ENCODE measurements at regions not wholly inside any gene's neighbourhood (a gene's known extent, or its start where the extent isn't known, plus 50 kb on each side); places are given as distances from the start of the nearest gene placed in this dataset.

- H2BK15ac ChIP-seq (replicated peaks; ENCODE audit: low read depth): no peak overlapping the region
- H3K4me3 ChIP-seq (ENCODE audit: low read length): no peak overlapping the region
- no peaks in the 10 kb centered on the region for H3K27me3 ChIP-seq (ENCODE audit: insufficient read depth, low read length, poor library complexity)
- no peak overlapping the region for H2BK5ac ChIP-seq (ENCODE audit: low read length)
- no peaks in the 10 kb centered on the region for H3K79me1 ChIP-seq (ENCODE audit: low read length)
- no peak overlapping the region for H3K27ac ChIP-seq (ENCODE audit: low read depth, low read length)
- no peak overlapping the region for H2BK120ac ChIP-seq (ENCODE audit: low read depth, low read length)
- no peak overlapping the region for H2AK5ac ChIP-seq (ENCODE audit: low read length)
- no peak overlapping the region for H3K4ac ChIP-seq (ENCODE audit: low read depth, low read length)
- no peak overlapping the region for H3K4me2 ChIP-seq (ENCODE audit: low read length)
- H4K8ac ChIP-seq (ENCODE audit: low read depth, low read length): no peak overlapping the region
- no peak overlapping the region for H3K56ac ChIP-seq (ENCODE audit: low read length)
- no peaks in the 10 kb centered on the region for H3K79me2 ChIP-seq (ENCODE audit: control insufficient read depth, insufficient read depth, low read length)
- H3K9ac ChIP-seq (ENCODE audit: low read length): no peak overlapping the region
- H3K23ac ChIP-seq (ENCODE audit: low read length): no peak overlapping the region
- no peaks in the 10 kb centered on the region for H3K36me3 ChIP-seq (ENCODE audit: control insufficient read depth, insufficient read depth, low read length)
- no CpG with 5 or more reads among the region's 5 CpGs for WGBS (ENCODE audit: extremely low coverage, insufficient coverage, low lambda C conversion rate)
- no peak overlapping the region for H4K5ac ChIP-seq (ENCODE audit: low read length)
- no peaks in the 10 kb centered on the region for H3K4me1 ChIP-seq (ENCODE audit: control insufficient read depth, low read depth, low read length)
- peak; percentile 60 for DNase-seq
- H3K18ac ChIP-seq (ENCODE audit: low read length): no peak overlapping the region
These were observed 127.0 kb upstream of the IPO5 start for GRCh38 chr13:97826421-97827012.

DNA sequence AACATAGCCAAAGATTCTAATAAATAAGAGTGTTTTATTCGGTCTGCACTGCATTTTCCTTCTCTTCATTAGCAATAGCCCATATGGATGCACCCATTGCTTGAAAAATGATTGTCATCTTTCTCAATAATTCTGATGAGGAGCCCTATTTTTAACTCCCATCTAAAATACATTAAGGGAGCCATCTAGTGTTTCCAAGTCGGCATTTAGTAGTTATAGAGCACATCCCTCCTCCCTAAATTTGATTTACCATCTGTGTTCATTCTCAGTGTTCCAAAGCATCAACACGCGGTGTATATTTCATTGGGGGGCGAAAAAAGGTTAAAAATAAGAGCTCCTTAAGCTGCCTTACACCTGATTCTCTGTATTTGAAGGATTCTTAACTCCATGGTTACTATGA lies 119.2 kb upstream of the IPO5 start:
- Histone ChIP-seq H3K36me3 (ENCODE audit: control insufficient read depth, insufficient read depth, low read length) (no peaks in the 10 kb centered on the region), H3K4me1 (ENCODE audit: control insufficient read depth, low read depth, low read length) (no peaks in the 10 kb centered on the region), H2BK5ac (ENCODE audit: low read length) (no peak overlapping the region), H3K79me2 (ENCODE audit: control insufficient read depth, insufficient read depth, low read length) (no peaks in the 10 kb centered on the region), H3K27ac (ENCODE audit: low read depth, low read length) (no peak overlapping the region), H3K18ac (ENCODE audit: low read length) (no peak overlapping the region), H3K4me3 (ENCODE audit: low read length) (no peak overlapping the region), H3K56ac (ENCODE audit: low read length) (no peak overlapping the region), H2BK15ac (replicated peaks; ENCODE audit: low read depth) (no peak overlapping the region), H3K27me3 (ENCODE audit: insufficient read depth, low read length, poor library complexity) (no peaks in the 10 kb centered on the region), H3K4me2 (ENCODE audit: low read length) (no peak overlapping the region), H2BK120ac (ENCODE audit: low read depth, low read length) (no peak overlapping the region), H2AK5ac (ENCODE audit: low read length) (no peak overlapping the region), H4K5ac (ENCODE audit: low read length) (no peak overlapping the region), H3K79me1 (ENCODE audit: low read length) (no peaks in the 10 kb centered on the region), H3K23ac (ENCODE audit: low read length) (no peak overlapping the region), H3K4ac (ENCODE audit: low read depth, low read length) (no peak overlapping the region), H4K8ac (ENCODE audit: low read depth, low read length) (no peak overlapping the region), H3K9ac (ENCODE audit: low read length) (no peak overlapping the region)
- no CpG with 5 or more reads among the region's 5 CpGs for WGBS (ENCODE audit: extremely low coverage, insufficient coverage, low lambda C conversion rate)
- no peak for DNase-seq

GRCh38 chr13:97843189-97843588 lies 110.3 kb upstream of the IPO5 start:
- no CpG with 5 or more reads among the region's 1 CpG for WGBS (ENCODE audit: extremely low coverage, insufficient coverage, low lambda C conversion rate)
- no peak overlapping the region for H3K9ac ChIP-seq (ENCODE audit: low read length)

GRCh38 chr13:97844151-97844550 lies 109.3 kb upstream of the IPO5 start:
- Histone ChIP-seq H3K56ac (ENCODE audit: low read length) (no peak overlapping the region), H3K79me2 (ENCODE audit: control insufficient read depth, insufficient read depth, low read length) (no peaks in the 10 kb centered on the region), H3K4ac (ENCODE audit: low read depth, low read length) (no peak overlapping the region), H2BK5ac (ENCODE audit: low read length) (no peak overlapping the region), H3K4me1 (ENCODE audit: control insufficient read depth, low read depth, low read length) (no peaks in the 10 kb centered on the region), H3K23ac (ENCODE audit: low read length) (no peak overlapping the region), H3K27ac (ENCODE audit: low read depth, low read length) (no peak overlapping the region), H3K4me2 (ENCODE audit: low read length) (no peak overlapping the region), H3K36me3 (ENCODE audit: control insufficient read depth, insufficient read depth, low read length) (no peaks in the 10 kb centered on the region), H4K8ac (ENCODE audit: low read depth, low read length) (no peak overlapping the region), H2BK15ac (replicated peaks; ENCODE audit: low read depth) (no peak overlapping the region), H4K5ac (ENCODE audit: low read length) (no peak overlapping the region), H3K79me1 (ENCODE audit: low read length) (no peaks in the 10 kb centered on the region), H2AK5ac (ENCODE audit: low read length) (no peak overlapping the region), H3K18ac (ENCODE audit: low read length) (no peak overlapping the region), H2BK120ac (ENCODE audit: low read depth, low read length) (no peak overlapping the region), H3K4me3 (ENCODE audit: low read length) (no peak overlapping the region), H3K9ac (ENCODE audit: low read length) (no peak overlapping the region), H3K27me3 (ENCODE audit: insufficient read depth, low read length, poor library complexity) (no peaks in the 10 kb centered on the region)
- WGBS (ENCODE audit: extremely low coverage, insufficient coverage, low lambda C conversion rate): no CpG with 5 or more reads among the region's 5 CpGs
- no peak for DNase-seq

More at GRCh38 chr13:97843189-97843588, 110.3 kb upstream of the IPO5 start:
- Histone ChIP-seq H3K4me3 (ENCODE audit: low read length) (no peak overlapping the region), H3K79me2 (ENCODE audit: control insufficient read depth, insufficient read depth, low read length) (no peaks in the 10 kb centered on the region), H2BK15ac (replicated peaks; ENCODE audit: low read depth) (no peak overlapping the region), H3K18ac (ENCODE audit: low read length) (no peak overlapping the region), H4K5ac (ENCODE audit: low read length) (no peak overlapping the region), H3K4me1 (ENCODE audit: control insufficient read depth, low read depth, low read length) (no peaks in the 10 kb centered on the region), H3K27me3 (ENCODE audit: insufficient read depth, low read length, poor library complexity) (no peaks in the 10 kb centered on the region), H3K4ac (ENCODE audit: low read depth, low read length) (no peak overlapping the region), H3K79me1 (ENCODE audit: low read length) (no peaks in the 10 kb centered on the region), H3K56ac (ENCODE audit: low read length) (no peak overlapping the region), H2BK5ac (ENCODE audit: low read length) (no peak overlapping the region), H3K4me2 (ENCODE audit: low read length) (no peak overlapping the region), H3K36me3 (ENCODE audit: control insufficient read depth, insufficient read depth, low read length) (no peaks in the 10 kb centered on the region), H4K8ac (ENCODE audit: low read depth, low read length) (no peak overlapping the region), H3K27ac (ENCODE audit: low read depth, low read length) (no peak overlapping the region), H3K23ac (ENCODE audit: low read length) (no peak overlapping the region), H2AK5ac (ENCODE audit: low read length) (no peak overlapping the region), H2BK120ac (ENCODE audit: low read depth, low read length) (no peak overlapping the region)
- DNase-seq: no peak

DNA sequence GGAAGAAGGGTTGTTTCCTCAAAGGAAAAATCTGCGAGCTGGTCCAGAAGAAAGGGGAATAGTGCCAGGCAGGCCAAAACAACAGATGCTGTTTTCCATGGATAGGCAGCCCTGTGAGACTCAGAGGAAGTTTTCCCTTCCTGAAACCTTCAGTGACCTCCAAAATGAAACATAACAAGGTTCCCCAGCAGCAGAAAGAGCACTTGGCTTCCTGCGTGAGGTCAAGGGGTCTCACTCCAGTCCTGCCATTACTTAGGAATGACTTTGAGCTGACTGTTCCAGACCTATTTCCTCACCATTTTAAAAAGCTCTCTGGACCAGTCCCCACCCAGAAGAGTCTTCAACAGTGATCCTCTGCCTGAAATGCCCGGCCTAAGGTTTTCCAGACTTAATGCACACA lies 104.6 kb upstream of the IPO5 start:
- H4K8ac ChIP-seq (ENCODE audit: low read depth, low read length): no peak overlapping the region
- no peak overlapping the region for H3K4me3 ChIP-seq (ENCODE audit: low read length)
- H2AK5ac ChIP-seq (ENCODE audit: low read length): no peak overlapping the region
- no peak overlapping the region for H3K9ac ChIP-seq (ENCODE audit: low read length)
- no peak overlapping the region for H3K56ac ChIP-seq (ENCODE audit: low read length)
- no peaks in the 10 kb centered on the region for H3K27me3 ChIP-seq (ENCODE audit: insufficient read depth, low read length, poor library complexity)
- no peak overlapping the region for H3K27ac ChIP-seq (ENCODE audit: low read depth, low read length)
- H4K5ac ChIP-seq (ENCODE audit: low read length): no peak overlapping the region
- DNase-seq: no peak
- H3K23ac ChIP-seq (ENCODE audit: low read length): no peak overlapping the region
- no CpG with 5 or more reads among the region's 3 CpGs for WGBS (ENCODE audit: extremely low coverage, insufficient coverage, low lambda C conversion rate)
- H3K36me3 ChIP-seq (ENCODE audit: control insufficient read depth, insufficient read depth, low read length): no peaks in the 10 kb centered on the region
- no peak overlapping the region for H2BK120ac ChIP-seq (ENCODE audit: low read depth, low read length)
- no peak overlapping the region for H2BK5ac ChIP-seq (ENCODE audit: low read length)
- no peak overlapping the region for H3K4me2 ChIP-seq (ENCODE audit: low read length)
- H3K79me2 ChIP-seq (ENCODE audit: control insufficient read depth, insufficient read depth, low read length): no peaks in the 10 kb centered on the region
- H3K4ac ChIP-seq (ENCODE audit: low read depth, low read length): no peak overlapping the region
- H3K18ac ChIP-seq (ENCODE audit: low read length): no peak overlapping the region
- no peak overlapping the region for H2BK15ac ChIP-seq (replicated peaks; ENCODE audit: low read depth)
- H3K4me1 ChIP-seq (ENCODE audit: control insufficient read depth, low read depth, low read length): no peaks in the 10 kb centered on the region
- no peaks in the 10 kb centered on the region for H3K79me1 ChIP-seq (ENCODE audit: low read length)

GRCh38 chr13:97849305-97849704 lies 104.2 kb upstream of the IPO5 start:
- no peak overlapping the region for H2AK5ac ChIP-seq (ENCODE audit: low read length)
- H3K27me3 ChIP-seq (ENCODE audit: insufficient read depth, low read length, poor library complexity): no peaks in the 10 kb centered on the region
- H3K4ac ChIP-seq (ENCODE audit: low read depth, low read length): no peak overlapping the region
- no peaks in the 10 kb centered on the region for H3K79me2 ChIP-seq (ENCODE audit: control insufficient read depth, insufficient read depth, low read length)
- no peak overlapping the region for H4K5ac ChIP-seq (ENCODE audit: low read length)
- no peaks in the 10 kb centered on the region for H3K36me3 ChIP-seq (ENCODE audit: control insufficient read depth, insufficient read depth, low read length)
- no CpG with 5 or more reads among the region's 4 CpGs for WGBS (ENCODE audit: extremely low coverage, insufficient coverage, low lambda C conversion rate)
- H3K4me3 ChIP-seq (ENCODE audit: low read length): no peak overlapping the region
- no peak overlapping the region for H3K27ac ChIP-seq (ENCODE audit: low read depth, low read length)
- H3K79me1 ChIP-seq (ENCODE audit: low read length): no peaks in the 10 kb centered on the region
- no peak overlapping the region for H3K23ac ChIP-seq (ENCODE audit: low read length)
- H4K8ac ChIP-seq (ENCODE audit: low read depth, low read length): no peak overlapping the region
- no peak overlapping the region for H3K18ac ChIP-seq (ENCODE audit: low read length)
- H2BK120ac ChIP-seq (ENCODE audit: low read depth, low read length): no peak overlapping the region
- H3K4me1 ChIP-seq (ENCODE audit: control insufficient read depth, low read depth, low read length): no peaks in the 10 kb centered on the region
- no peak overlapping the region for H2BK15ac ChIP-seq (replicated peaks; ENCODE audit: low read depth)
- no peak overlapping the region for H2BK5ac ChIP-seq (ENCODE audit: low read length)
- no peak overlapping the region for H3K4me2 ChIP-seq (ENCODE audit: low read length)
- H3K9ac ChIP-seq (ENCODE audit: low read length): no peak overlapping the region
- peak; percentile 74 for DNase-seq
- H3K56ac ChIP-seq (ENCODE audit: low read length): no peak overlapping the region

Data from mesendoderm (in vitro differentiated cells).